Endothelial cell of umbilical vein (primary cell): ENCODE measurements at regions not wholly inside any gene's neighbourhood (a gene's known extent, or its start where the extent isn't known, plus 50 kb on each side); places are given as distances from the start of the nearest gene placed in this dataset.

Experiments used
- BruUV-seq: library from RNA; stranded (reverse); fragments of 400-500 nt; replicated peaks from 2 replicates; lab custom pipeline; 2021; lab: Mats Ljungman, UMichigan
- CTCF ChIA-PET: fragments of 300-600, 350-600 bp; sonication (Branson Sonifier 250); formaldehyde crosslinking; loops from one replicate; lab custom pipeline; 2021; ENCODE audit warnings: antibody characterized with exemption, inconsistent platforms; lab: Charles Lee
- POLR2A ChIA-PET: fragments of 300-600, 350-600 bp; sonication (Branson Sonifier 250); formaldehyde crosslinking; loops from one replicate; lab custom pipeline; 2021; ENCODE audit warnings: antibody characterized with exemption, inconsistent platforms; lab: Charles Lee
- DNase-seq: peaks from one replicate; pipeline ENCODE4 v3.0.0-alpha.2; 2011; ENCODE audit warnings: low read depth, low spot score
- FAIRE-seq: peaks from 2 replicates; lab custom pipeline; 2011; peaks lifted over from hg19 to GRCh38; lab: Jason Lieb, UNC
- H2AFZ ChIP-seq: 2 replicates; pipeline ENCODE4 v1.6.0; 2012; ENCODE audit warnings: low read depth, low read length, control low read depth, inconsistent platforms
- H3K27ac ChIP-seq: 2 replicates; pipeline ENCODE4 v1.5.1; 2011; ENCODE audit warnings: low read depth, mild to moderate bottlenecking, control low read depth, low read length, moderate library complexity; ENCODE audit not compliant: insufficient read depth
- H3K27me3 ChIP-seq, 2 experiments: 2 replicates each; pipeline versions ENCODE4 v1.6.0 to v1.6.1; 2011; ENCODE audit warnings: low read length in 2 of 2, mixed read lengths in 1 of 2; ENCODE audit not compliant: control insufficient read depth in 2 of 2, insufficient read depth in 2 of 2
- H3K36me3 ChIP-seq, 2 experiments: 2 replicates in 1 of 2; 3 replicates in 1 of 2; pipeline ENCODE4 v1.5.1; 2011; ENCODE audit warnings: low read length in 2 of 2, mild to moderate bottlenecking in 1 of 2, moderate library complexity in 1 of 2; ENCODE audit not compliant: control insufficient read depth in 2 of 2, insufficient read depth in 2 of 2; ENCODE audit errors: extremely low read depth in 1 of 2
- H3K4me1 ChIP-seq: 3 replicates; pipeline ENCODE4 v1.5.1; 2011; ENCODE audit warnings: mild to moderate bottlenecking, low read length; ENCODE audit not compliant: control insufficient read depth, insufficient read depth; ENCODE audit errors: extremely low read depth
- H3K4me2 ChIP-seq: 2 replicates; pipeline ENCODE4 v1.6.1; 2011; ENCODE audit warnings: low read length, control low read depth, mixed read lengths; ENCODE audit not compliant: insufficient read depth
- H3K4me3 ChIP-seq, 3 experiments: fragments of 200-600 bp in 1 of 3; sonication (generic), shearing (Covaris generic) in 1 of 3; replicated peaks in 1 of 3; 2 replicates each; pipeline ENCODE4 v1.5.1; 2011 to 2016; ENCODE audit warnings: control low read depth in 3 of 3, low read length in 3 of 3, mild to moderate bottlenecking in 2 of 3, inconsistent platforms in 1 of 3, low read depth in 1 of 3, moderate library complexity in 1 of 3; ENCODE audit not compliant: insufficient read depth in 1 of 3
- H3K79me2 ChIP-seq: 2 replicates; pipeline ENCODE4 v1.6.0; 2012; ENCODE audit warnings: low read length, inconsistent platforms; ENCODE audit not compliant: control insufficient read depth, insufficient read depth
- H3K9ac ChIP-seq: replicated peaks from 2 replicates; pipeline ENCODE3; 2011; ENCODE audit warnings: low read length, control low read depth; ENCODE audit not compliant: insufficient read depth; ENCODE audit errors: extremely low read depth
- H3K9me1 ChIP-seq: replicated peaks from 3 replicates; pipeline ENCODE4 v1.6.0; 2011; ENCODE audit warnings: mild to moderate bottlenecking, low read length; ENCODE audit not compliant: control insufficient read depth, insufficient read depth; ENCODE audit errors: extremely low read depth
- H3K9me3 ChIP-seq: replicated peaks from 2 replicates; pipeline ENCODE4 v1.5.1; 2012; ENCODE audit warnings: low read length, inconsistent platforms; ENCODE audit not compliant: control insufficient read depth, insufficient read depth
- H4K20me1 ChIP-seq: replicated peaks from 2 replicates; pipeline ENCODE3; 2011; ENCODE audit warnings: mild to moderate bottlenecking, low read length; ENCODE audit not compliant: control insufficient read depth, insufficient read depth; ENCODE audit errors: extremely low read depth
- EZH2 ChIP-seq: IDR thresholded peaks from 2 replicates; pipeline ENCODE4 v1.6.1; 2012; ENCODE audit warnings: borderline replicate concordance, low read depth, mild to moderate bottlenecking, moderate library complexity, low read length, inconsistent platforms; ENCODE audit not compliant: severe bottlenecking
- FOS ChIP-seq: IDR thresholded peaks from 2 replicates; pipeline ENCODE4 v1.6.1; 2011; ENCODE audit warnings: mild to moderate bottlenecking, low read length, moderate library complexity, borderline replicate concordance; ENCODE audit not compliant: insufficient read depth
- GATA2 ChIP-seq: IDR thresholded peaks from 2 replicates; pipeline ENCODE4 v1.7.0; 2011; ENCODE audit warnings: low read depth, mild to moderate bottlenecking, moderate library complexity, mixed read lengths, low read length; ENCODE audit not compliant: insufficient read length, insufficient read depth
- JUN ChIP-seq: IDR thresholded peaks from 2 replicates; pipeline ENCODE4 v1.6.1; 2011; ENCODE audit warnings: borderline replicate concordance, low read depth; ENCODE audit not compliant: insufficient read length, insufficient read depth
- MYC ChIP-seq: IDR thresholded peaks from one replicate; pipeline ENCODE4 v1.6.1; 2011; ENCODE audit warnings: mild to moderate bottlenecking, low read depth, low read length
- POLR2A ChIP-seq: IDR thresholded peaks from 2 replicates; pipeline ENCODE4 v1.6.1; 2012; ENCODE audit warnings: low read depth, mild to moderate bottlenecking, control low read depth, low read length
- POLR2AphosphoS5 ChIP-seq: IDR thresholded peaks from 2 replicates; pipeline ENCODE4 v1.6.1; 2012; ENCODE audit warnings: low read depth, mild to moderate bottlenecking, control low read depth, low read length, moderate library complexity; ENCODE audit not compliant: insufficient read depth
- dilution Hi-C: fragments of 300-500 bp; cut with MboI; formaldehyde crosslinking; loops from one replicate; pipeline ENCODE4 v1.15.0; 2019; ENCODE audit warnings: low sequenced_read_pairs; ENCODE audit not compliant: extremely low pct_ligation_motif_present
- intact Hi-C: fragments of 100-400 bp; cut with micrococcal nuclease; formaldehyde crosslinking; loops from one replicate; pipeline ENCODE4 v1.10.0; 2022
- TF ChIP-seq, protein P1 (sequence below), 2 donors: IDR thresholded peaks; 1 replicate in 1 of 2; 2 replicates in 1 of 2; pipeline ENCODE4 v1.5.1; 2011; ENCODE audit warnings: low read length in 2 of 2, mild to moderate bottlenecking in 2 of 2, moderate library complexity in 2 of 2, control low read depth in 1 of 2, inconsistent platforms in 1 of 2, low read depth in 1 of 2; ENCODE audit not compliant: insufficient read depth in 1 of 2; ENCODE audit errors: extremely low read depth in 1 of 2
- TF ChIP-seq, protein P2 (sequence below): IDR thresholded peaks from 2 replicates; pipeline ENCODE4 v1.6.1; 2011; ENCODE audit not compliant: insufficient read depth, insufficient read length

DNA sequence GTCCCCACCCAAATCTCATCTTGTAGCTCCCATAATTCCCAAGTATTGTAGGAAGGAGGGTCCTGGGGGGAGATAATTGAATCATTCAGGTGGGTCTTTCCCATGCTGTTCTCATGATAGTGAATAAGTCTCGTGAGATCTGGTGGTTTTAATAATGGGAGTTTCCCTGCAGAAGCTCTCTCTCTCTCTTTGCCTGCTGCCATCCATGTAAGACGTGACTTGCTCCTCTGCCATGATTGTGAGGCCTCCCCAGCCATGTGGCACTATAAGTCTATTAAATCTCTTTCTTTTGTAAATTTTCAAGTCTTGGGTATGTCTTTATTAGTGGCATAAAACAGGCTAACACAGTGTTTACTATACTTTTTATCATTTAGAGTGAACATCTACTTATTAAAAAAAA is 338.8 kb downstream of the ANKRD7 start:
- POLR2A ChIA-PET: no interaction called here

DNA sequence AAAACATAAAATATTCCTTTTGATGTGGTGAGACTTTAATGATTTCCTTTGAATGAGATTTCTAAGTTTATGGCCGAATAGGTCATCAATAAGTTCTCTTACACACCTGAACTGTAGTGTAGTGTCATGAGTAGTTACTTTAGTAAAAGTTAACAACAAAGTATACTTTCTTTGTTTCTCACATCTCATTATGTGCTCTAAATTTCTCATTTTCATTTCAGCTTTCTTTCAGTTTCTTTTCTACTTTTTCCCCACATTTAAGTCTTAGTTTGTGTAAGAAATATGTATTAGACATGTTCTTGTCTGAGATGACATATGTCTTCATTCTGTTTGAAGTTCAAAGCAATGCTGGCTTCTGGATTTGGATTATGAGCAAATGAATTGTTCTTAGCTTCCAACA is 348.1 kb downstream of the ANKRD7 start:
- H3K9me3 ChIP-seq: no peaks in the 10 kb centered on the region
- no peaks in the 10 kb centered on the region for H3K79me2 ChIP-seq
- ChIA-PET CTCF (no interaction called here), POLR2A (no interaction called here)
- no peak overlapping the region for H3K4me2 ChIP-seq
- H3K27me3 ChIP-seq: no peaks in the 10 kb centered on the region
- no peaks in the 10 kb centered on the region for H3K36me3 ChIP-seq
- no peaks in the 10 kb centered on the region for H3K4me1 ChIP-seq
- H3K27ac ChIP-seq: no peak overlapping the region
- DNase-seq (no peak), FAIRE-seq (no peak)
- H3K4me3 ChIP-seq: no peak overlapping the region
- H3K9ac ChIP-seq: no peak overlapping the region
- H3K9me1 ChIP-seq: no peaks in the 10 kb centered on the region
- H4K20me1 ChIP-seq: no peaks in the 10 kb centered on the region
- BruUV-seq: no TSS peak
- TF ChIP-seq, protein P1, sequence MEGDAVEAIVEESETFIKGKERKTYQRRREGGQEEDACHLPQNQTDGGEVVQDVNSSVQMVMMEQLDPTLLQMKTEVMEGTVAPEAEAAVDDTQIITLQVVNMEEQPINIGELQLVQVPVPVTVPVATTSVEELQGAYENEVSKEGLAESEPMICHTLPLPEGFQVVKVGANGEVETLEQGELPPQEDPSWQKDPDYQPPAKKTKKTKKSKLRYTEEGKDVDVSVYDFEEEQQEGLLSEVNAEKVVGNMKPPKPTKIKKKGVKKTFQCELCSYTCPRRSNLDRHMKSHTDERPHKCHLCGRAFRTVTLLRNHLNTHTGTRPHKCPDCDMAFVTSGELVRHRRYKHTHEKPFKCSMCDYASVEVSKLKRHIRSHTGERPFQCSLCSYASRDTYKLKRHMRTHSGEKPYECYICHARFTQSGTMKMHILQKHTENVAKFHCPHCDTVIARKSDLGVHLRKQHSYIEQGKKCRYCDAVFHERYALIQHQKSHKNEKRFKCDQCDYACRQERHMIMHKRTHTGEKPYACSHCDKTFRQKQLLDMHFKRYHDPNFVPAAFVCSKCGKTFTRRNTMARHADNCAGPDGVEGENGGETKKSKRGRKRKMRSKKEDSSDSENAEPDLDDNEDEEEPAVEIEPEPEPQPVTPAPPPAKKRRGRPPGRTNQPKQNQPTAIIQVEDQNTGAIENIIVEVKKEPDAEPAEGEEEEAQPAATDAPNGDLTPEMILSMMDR (IDR thresholded peaks at IDR 0.05; ENCODE audit: extremely low read depth in 1 of 2, insufficient read depth in 1 of 2, low read depth in 1 of 2, low read length in 2 of 2): no peak
- TF ChIP-seq POLR2A: no peak
- TF ChIP-seq, protein P2, sequence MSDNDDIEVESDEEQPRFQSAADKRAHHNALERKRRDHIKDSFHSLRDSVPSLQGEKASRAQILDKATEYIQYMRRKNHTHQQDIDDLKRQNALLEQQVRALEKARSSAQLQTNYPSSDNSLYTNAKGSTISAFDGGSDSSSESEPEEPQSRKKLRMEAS: no peak
- no peak for TF ChIP-seq EZH2
- TF ChIP-seq GATA2: no peak
- TF ChIP-seq FOS: no peak
- TF ChIP-seq MYC: no peak
- no peak for TF ChIP-seq POLR2AphosphoS5
- no peak for TF ChIP-seq JUN
- H2AFZ ChIP-seq: no peak overlapping the region
- dilution Hi-C loops: no loop called here
- intact Hi-C loops: no loop called here

More for the DNA sequence above, 338.8 kb downstream of the ANKRD7 start:
- H4K20me1 ChIP-seq: no peaks in the 10 kb centered on the region
- H3K36me3 ChIP-seq: no peaks in the 10 kb centered on the region
- dilution Hi-C loops (no loop called here), intact Hi-C loops (no loop called here)
- H3K4me2 ChIP-seq: no peak overlapping the region
- H3K9ac ChIP-seq: no peak overlapping the region
- DNase-seq (no peak), FAIRE-seq (no peak)
- H2AFZ ChIP-seq: no peak overlapping the region
- H3K9me1 ChIP-seq: no peaks in the 10 kb centered on the region
- no peaks in the 10 kb centered on the region for H3K9me3 ChIP-seq
- no peaks in the 10 kb centered on the region for H3K4me1 ChIP-seq
- H3K4me3 ChIP-seq: no peak overlapping the region
- CTCF ChIA-PET: no interaction called here
- no peaks in the 10 kb centered on the region for H3K79me2 ChIP-seq
- TF ChIP-seq POLR2A: no peak
- no peak overlapping the region for H3K27ac ChIP-seq
- BruUV-seq: no TSS peak
- H3K27me3 ChIP-seq: no peaks in the 10 kb centered on the region
